ENCODE measurements at regions not wholly inside any gene's neighbourhood (a gene's known extent, or its start where the extent isn't known, plus 50 kb on each side); places are given as distances from the start of the nearest gene placed in this dataset.

GRCh38 chr13:109857803-109858202, 71.4 kb upstream of the IRS2 start:
- Histone ChIP-seq H3K23me2 (ENCODE audit: low read depth, low read length) (no peaks in the 10 kb centered on the region), H4K91ac (replicated peaks; ENCODE audit: insufficient read length, low read length) (no peak overlapping the region), H3K23ac (ENCODE audit: insufficient read length) (no peak overlapping the region), H3K56ac (replicated peaks; ENCODE audit: insufficient read length, low read depth, low read length) (no peak overlapping the region), H3K14ac (ENCODE audit: insufficient read length) (no peak overlapping the region), H3K79me2 (ENCODE audit: control insufficient read depth in 1 of 2, insufficient read depth in 2 of 2, low read length in 2 of 2) (no peaks in the 10 kb centered on the region), H2BK12ac (ENCODE audit: low read depth, low read length) (no peak overlapping the region), H2BK15ac (ENCODE audit: low read length) (no peak overlapping the region), H3K27ac (ENCODE audit: low read depth, low read length) (no peak overlapping the region), H3K9me3 (ENCODE audit: insufficient read depth in 2 of 2, low read depth in 1 of 2, low read length in 1 of 2) (no peaks in the 10 kb centered on the region), H3K4me3 (ENCODE audit: extremely low read depth in 1 of 4, insufficient read depth in 2 of 4, low read depth in 3 of 4, low read length in 4 of 4) (no peak overlapping the region), H2BK120ac (replicated peaks; ENCODE audit: low read depth, low read length) (no peak overlapping the region), H3K36me3 (ENCODE audit: control insufficient read depth in 2 of 4, insufficient read depth in 4 of 4, low read length in 3 of 4) (no peaks in the 10 kb centered on the region), H3K4me2 (ENCODE audit: insufficient read depth in 1 of 2, low read depth in 2 of 2, low read length in 2 of 2) (peak overlapping the region in 1 of 2 experiments; percentile 30; a peak in 1 of 4 replicates), H2AK5ac (ENCODE audit: low read depth, low read length) (no peak overlapping the region), H2BK20ac (ENCODE audit: low read length) (no peak overlapping the region), H3K79me1 (ENCODE audit: low read depth, low read length) (no peaks in the 10 kb centered on the region), H3K18ac (ENCODE audit: extremely low read depth, low read length) (no peak overlapping the region), H2BK5ac (ENCODE audit: low read depth, low read length) (no peak overlapping the region), H4K8ac (ENCODE audit: extremely low read depth, insufficient read depth, low read length) (no peak overlapping the region), H4K20me1 (replicated peaks in 1 of 2; ENCODE audit: control insufficient read depth in 1 of 2, insufficient read depth in 2 of 2, low read length in 2 of 2) (no peaks in the 10 kb centered on the region), H3K4ac (replicated peaks; ENCODE audit: insufficient read length, low read depth, low read length) (no peak overlapping the region), H2AFZ (ENCODE audit: low read length) (peak overlapping the region; percentile 10; the same call in 1 of the 2 replicates), H3K27me3 (replicated peaks in 1 of 4; ENCODE audit: control insufficient read depth in 3 of 4, extremely low read depth in 1 of 4, insufficient read depth in 3 of 4, low read length in 3 of 4) (no peaks in the 10 kb centered on the region), H4K5ac (ENCODE audit: insufficient read length, low read depth, low read length) (no peak overlapping the region), H3K9ac (replicated peaks in 1 of 4; ENCODE audit: extremely low read depth in 1 of 4, low read depth in 3 of 4, low read length in 3 of 4) (no peak overlapping the region), H3K4me1 (replicated peaks in 1 of 4; ENCODE audit: control insufficient read depth in 3 of 4, insufficient read depth in 4 of 4, low read length in 3 of 4) (peaks cover 0 to 13% (median 6%) of the 10 kb centered on the region in 4 experiments; a peak in 4 of 7 replicates)
- 80% methylated on average over 7 of the region's 7 CpGs; no CpG with 5 or more reads in 1 of the 2 experiments for WGBS, 2 experiments (ENCODE audit: extremely low coverage in 1 of 2, insufficient coverage in 1 of 2, insufficient read length in 1 of 2, insufficient replicate concordance in 2 of 2, low coverage in 1 of 2, low lambda C conversion rate in 2 of 2, missing lambda C conversion rate in 1 of 2)
- DNase-seq (ENCODE audit: low read depth in 1 of 2, low spot score in 2 of 2) (no peak), FAIRE-seq (no peak)
- CTCF ChIA-PET (ENCODE audit: partially characterized antibody) = interaction anchor here (0.6 to 1.1 kb wide), 3 partner anchors 9 to 897 kb away, joined by 3 read pairs; no protein-coding TSS in a partner anchor
- POLR2A ChIA-PET (ENCODE audit: partially characterized antibody) = no interaction called here
- TF ChIP-seq, protein P1, sequence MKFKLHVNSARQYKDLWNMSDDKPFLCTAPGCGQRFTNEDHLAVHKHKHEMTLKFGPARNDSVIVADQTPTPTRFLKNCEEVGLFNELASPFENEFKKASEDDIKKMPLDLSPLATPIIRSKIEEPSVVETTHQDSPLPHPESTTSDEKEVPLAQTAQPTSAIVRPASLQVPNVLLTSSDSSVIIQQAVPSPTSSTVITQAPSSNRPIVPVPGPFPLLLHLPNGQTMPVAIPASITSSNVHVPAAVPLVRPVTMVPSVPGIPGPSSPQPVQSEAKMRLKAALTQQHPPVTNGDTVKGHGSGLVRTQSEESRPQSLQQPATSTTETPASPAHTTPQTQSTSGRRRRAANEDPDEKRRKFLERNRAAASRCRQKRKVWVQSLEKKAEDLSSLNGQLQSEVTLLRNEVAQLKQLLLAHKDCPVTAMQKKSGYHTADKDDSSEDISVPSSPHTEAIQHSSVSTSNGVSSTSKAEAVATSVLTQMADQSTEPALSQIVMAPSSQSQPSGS (IDR thresholded peaks at IDR 0.05; ENCODE audit: low read length) = no peak
- TF ChIP-seq CHD1 (IDR thresholded peaks at IDR 0.05; ENCODE audit: low read depth, low read length) (no peak), MAFK (IDR thresholded peaks at IDR 0.05; ENCODE audit: low read depth, low read length) (no peak), CBX5 (IDR thresholded peaks at IDR 0.05; ENCODE audit: low read depth, low read length) (no peak), EP300 (IDR thresholded peaks at IDR 0.05; ENCODE audit: borderline replicate concordance in 1 of 2, low read depth in 2 of 2, low read length in 2 of 2) (no peak), RBBP5 (IDR thresholded peaks at IDR 0.05; ENCODE audit: borderline replicate concordance, low read depth, low read length) (no peak), GABPA (IDR thresholded peaks at IDR 0.05; ENCODE audit: borderline replicate concordance, insufficient read depth, low read length) (no peak), CTBP2 (IDR thresholded peaks at IDR 0.05; ENCODE audit: borderline replicate concordance, insufficient read depth, insufficient read length, low read length) (no peak)

Measured in H1 (cell line).